NCI-H1105 treated with DMSO at 0.1 percent for 48 hours (cell line): ENCODE measurements at regions not wholly inside any gene's neighbourhood (a gene's known extent, or its start where the extent isn't known, plus 50 kb on each side); places are given as distances from the start of the nearest gene placed in this dataset.
A peak's percentile ranks its signal among the peaks of the same experiment; 100 is the strongest.

ENCODE experiments used
- DNase-seq: peaks from one replicate; lab custom pipeline; 2025; lab: John Stamatoyannopoulos, UW

- no peak for DNase-seq
Observed at GRCh38 chr3:82088749-82089148, 327.3 kb upstream of the GBE1 start.

GRCh38 chr3:82087958-82088357 is 326.5 kb upstream of the GBE1 start:
- DNase-seq: no peak

DNA sequence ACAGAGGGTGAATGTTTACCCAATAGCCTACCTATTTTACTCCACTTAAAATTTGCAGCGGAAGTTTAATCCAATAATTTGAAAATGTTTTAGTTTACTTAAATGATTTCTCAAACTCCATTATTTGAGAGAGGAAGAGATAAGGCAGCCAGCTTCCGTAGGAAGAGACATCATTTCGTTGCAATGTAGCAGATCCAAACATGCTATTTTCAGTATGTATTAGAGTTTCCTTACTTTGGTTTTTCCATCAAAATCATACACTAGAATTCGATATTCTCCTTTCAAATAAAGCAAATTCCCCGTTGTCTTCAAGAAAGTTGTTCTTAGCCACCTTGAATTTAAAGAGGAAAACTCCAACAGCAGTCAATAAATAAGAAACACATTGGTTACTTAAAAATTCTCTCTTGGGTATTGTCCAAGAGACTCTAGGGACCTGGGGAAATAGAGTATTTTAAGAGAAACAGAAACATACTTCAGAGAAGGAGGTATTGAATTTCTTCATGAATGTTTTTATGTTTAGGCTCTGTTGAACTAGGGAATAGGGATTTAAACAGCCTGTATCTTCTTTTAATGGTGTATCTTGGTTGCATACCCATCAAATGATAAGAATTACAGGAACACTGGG is 324.5 kb upstream of the GBE1 start:
- DNase-seq: no peak

DNA sequence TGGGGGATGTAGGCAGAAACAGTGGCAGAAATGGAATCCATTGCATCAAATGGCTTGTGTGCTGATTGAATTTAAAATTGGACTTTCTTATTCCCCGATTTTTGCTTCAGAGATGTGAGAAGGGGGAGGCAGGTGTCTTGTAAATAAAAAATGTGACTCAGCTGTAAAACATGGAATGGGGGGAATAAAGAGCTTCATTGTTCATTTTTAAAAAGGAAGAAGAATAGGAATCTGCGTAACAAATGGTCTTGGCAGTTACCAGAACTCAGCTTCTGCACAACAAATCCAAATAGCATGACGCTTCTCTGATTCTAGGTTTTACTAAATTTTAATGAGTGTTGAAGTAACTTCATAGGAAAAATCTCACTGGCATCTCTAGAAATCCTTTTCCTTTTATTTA is 323.9 kb upstream of the GBE1 start:
- no peak for DNase-seq

DNA sequence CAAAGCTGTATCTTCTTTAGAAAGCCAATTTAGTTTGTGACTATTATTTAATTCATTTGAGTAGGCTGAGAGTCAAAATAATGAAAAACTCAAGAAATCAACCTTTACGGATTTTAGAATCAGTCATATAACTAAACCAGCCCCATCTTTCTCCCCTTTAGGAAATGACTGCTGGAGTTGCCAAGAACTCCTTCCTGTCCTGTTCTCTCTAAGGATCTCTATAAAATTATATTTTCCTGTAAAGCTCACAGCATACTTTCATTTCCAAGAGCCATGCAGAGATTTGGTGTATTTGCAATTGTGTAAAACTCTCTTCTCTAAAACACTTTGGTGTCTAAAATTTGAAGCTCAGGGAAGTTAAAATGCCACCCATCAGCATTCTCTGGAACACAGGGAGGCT is 323.4 kb upstream of the GBE1 start:
- no peak for DNase-seq

DNA sequence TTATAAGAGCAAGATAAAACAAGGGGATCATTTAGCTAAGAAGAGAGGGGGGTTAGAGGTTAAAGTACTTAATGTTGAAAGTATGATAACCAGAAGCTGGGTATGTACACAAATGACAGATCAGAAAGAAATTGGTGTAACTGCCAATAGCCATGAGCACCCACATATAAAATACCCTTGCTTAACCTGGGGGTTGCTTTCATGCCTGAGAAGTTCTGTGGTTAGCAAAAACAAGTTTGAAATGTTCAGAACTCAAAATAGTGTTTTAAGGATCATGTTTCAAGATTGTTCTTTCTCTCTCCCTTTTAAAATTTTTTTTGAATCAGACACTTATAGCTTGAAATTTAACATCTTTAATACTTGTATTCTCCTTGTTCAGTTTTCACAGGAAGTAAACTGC is 321.4 kb upstream of the GBE1 start:
- DNase-seq: no peak

GRCh38 chr3:82081351-82081750 is 319.9 kb upstream of the GBE1 start:
- DNase-seq: peak; percentile 5

DNA sequence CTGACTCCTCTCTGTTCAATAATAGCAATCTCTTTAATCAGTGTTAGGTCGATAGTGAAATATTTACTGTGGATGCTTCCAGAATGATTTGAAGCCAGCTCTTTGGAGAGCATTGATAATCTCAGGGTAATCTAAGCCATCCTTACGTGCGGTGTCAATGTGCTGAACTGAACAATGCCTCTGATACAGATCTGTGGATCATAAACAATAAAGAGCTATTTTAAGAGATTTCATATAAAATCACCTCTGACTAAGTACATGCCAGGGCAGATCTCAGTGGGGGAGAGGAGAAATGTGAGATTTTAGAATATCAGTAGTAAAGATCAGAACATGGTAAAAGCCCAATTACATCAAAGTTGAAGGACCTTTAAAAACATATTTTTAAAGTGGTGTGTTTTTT is 319.3 kb upstream of the GBE1 start:
- no peak for DNase-seq

- DNase-seq: no peak
Observed at GRCh38 chr3:82080261-82080660, 318.8 kb upstream of the GBE1 start.

GRCh38 chr3:82079335-82079890 is 318.0 kb upstream of the GBE1 start:
- no peak for DNase-seq

DNA sequence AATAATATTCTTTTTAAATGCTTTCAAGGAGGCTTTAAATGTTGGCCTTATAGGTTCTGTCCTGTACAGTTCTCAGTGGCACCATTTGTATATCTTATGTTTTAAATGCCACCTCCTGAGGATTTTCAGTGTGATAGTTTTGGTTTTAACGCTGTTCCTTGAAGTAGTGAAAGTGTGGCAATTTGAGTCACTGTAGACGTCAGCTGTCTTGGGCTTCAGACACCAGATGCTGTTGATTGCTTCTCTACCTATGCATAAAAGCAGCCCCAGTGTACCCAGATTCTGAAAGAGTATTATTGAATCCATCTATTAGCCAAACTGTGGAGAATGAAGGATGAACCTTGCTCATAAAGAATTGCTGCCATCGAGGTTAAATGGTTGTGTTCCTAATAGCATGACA is 316.8 kb upstream of the GBE1 start:
- no peak for DNase-seq

- DNase-seq: no peak
Observed at GRCh38 chr3:82067420-82067819, 306.0 kb upstream of the GBE1 start.

DNA sequence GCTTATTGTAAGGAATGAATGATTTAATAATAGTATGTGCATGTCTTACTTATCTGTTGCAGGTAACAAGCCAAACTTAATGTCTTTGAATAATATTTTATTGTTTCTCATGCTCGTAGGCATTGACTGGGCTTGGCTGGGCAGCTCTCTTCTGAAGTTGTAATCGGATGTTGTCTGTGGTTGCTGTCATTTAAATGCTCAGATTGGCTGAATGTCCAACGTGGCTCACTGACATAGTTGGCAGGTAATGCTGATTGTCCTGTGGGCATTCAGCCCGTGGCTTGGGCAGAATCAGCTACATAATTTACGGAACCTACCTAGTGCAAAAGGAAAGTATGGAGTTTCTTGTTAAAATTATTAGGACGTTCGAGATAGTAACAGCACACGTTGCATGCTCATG is 297.4 kb upstream of the GBE1 start:
- DNase-seq: no peak

DNA sequence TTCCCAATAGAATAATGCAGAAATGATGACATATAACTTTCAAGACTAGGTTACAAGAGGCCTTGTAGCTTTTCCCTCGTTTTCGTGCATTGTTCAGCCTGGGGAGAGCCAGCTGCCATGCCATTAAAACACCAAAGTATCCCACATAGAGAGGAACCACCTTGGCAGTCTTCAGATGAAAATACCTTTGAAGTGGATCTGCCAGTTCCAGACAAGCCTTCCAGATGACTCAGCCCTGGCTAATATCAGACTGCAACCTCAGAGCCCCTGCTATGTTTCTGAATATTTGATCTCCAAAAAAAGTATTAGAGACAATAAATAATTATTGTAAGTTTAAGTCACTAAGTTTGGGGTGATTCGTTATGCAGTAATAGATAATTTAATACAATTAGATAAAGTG is 294.3 kb upstream of the GBE1 start:
- peak; percentile 5 for DNase-seq

DNA sequence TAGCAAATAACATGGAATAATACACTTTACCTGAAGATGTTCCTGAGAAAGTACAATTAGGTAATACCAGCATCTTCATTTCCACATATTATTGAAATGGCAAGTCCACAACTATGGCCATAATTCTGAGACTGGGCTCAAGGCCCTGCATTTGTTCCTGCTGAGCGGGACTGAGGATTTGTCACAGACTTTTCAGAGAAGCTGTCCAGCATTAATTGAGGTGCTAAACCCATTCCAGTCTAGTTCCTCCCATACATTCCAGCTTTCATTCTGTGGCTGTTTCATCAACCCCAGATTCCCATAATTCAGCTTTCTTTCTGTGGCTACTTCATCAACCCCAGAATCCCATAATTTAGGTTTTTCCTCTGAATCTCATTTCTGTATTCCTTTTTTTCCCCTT is 293.4 kb upstream of the GBE1 start:
- no peak for DNase-seq

DNA sequence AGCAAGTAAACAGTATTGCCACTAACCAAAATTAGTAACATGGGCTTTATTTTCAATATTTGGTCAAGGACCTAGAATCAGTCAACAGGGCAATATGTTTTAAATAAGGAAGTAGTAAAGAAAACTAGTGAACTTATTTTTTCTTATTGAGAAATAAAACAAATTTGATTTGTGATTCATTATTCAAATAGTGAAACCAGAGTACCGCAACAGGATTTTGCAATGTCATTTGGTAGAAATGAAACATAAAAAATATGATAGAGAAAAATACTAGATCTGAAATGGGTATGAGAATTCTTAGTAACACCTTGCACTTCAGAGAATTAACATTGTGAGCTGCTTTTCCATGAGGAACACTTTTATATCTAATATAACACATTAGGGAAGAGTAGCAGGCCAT is 291.8 kb upstream of the GBE1 start:
- DNase-seq: no peak

GRCh38 chr3:82050382-82050781 is 288.9 kb upstream of the GBE1 start:
- no peak for DNase-seq

GRCh38 chr3:82048711-82049110 is 287.3 kb upstream of the GBE1 start:
- no peak for DNase-seq

GRCh38 chr3:82044930-82045705 is 283.7 kb upstream of the GBE1 start:
- DNase-seq: peak; percentile 99

DNA sequence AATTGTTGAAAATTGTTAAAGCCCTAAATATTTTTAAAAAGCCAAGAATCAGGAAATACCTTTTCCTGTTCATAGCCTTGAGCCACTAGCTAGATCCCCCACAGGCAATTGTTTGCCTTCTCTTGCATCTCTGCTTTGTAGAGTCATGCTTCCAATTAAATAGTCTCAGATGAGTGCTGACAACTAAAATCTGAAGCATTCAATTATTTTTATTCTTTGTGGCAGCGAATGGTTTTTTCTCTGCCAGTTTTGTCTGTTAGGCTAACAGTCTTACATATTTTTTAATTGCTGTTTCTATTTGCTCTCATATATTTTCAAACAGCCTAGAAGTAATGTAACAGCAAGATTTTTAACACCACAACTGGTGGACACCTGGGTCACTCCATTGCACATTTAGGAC is 277.1 kb upstream of the GBE1 start:
- DNase-seq: peak; percentile 47

GRCh38 chr3:82033186-82033585 is 271.7 kb upstream of the GBE1 start:
- DNase-seq: no peak

DNA sequence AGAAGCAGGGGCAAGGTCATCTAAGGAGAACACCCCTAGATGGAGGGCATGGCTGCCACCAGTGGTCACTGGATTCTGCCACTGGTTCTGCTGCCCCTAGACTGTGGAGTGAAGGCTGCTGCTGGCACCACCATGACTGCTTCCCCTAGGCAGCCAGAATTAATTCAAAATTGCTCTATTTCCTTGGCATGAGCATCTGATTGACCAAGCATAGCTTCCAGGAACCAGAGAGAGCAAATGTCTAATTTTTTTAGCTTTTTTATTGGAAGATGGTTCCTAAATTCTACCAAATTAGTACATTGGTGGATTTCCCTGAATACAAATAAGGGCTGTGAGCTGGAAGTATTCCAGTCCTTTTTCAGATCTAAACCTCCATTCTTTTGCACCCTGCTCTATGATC is 270.2 kb upstream of the GBE1 start:
- no peak for DNase-seq

DNA sequence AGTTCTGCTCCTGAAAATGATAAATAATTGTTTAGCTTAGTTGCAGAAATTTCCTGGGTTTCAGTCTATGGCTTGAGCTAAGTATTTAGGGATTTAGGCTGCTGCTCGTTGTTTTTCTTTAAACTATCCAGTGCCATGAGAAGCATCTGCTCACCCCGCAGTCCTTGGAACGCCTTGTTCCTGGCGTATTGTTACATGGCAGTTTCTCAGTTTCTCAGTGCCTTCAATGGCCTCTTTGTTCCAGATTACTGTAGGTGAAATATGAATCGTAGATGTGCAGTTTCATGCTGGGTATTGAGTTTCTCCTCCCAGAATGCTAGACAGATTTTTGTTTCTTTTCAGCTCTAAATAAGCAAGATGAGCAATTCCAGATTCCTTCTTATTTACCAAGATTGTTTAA is 269.5 kb upstream of the GBE1 start:
- no peak for DNase-seq

DNA sequence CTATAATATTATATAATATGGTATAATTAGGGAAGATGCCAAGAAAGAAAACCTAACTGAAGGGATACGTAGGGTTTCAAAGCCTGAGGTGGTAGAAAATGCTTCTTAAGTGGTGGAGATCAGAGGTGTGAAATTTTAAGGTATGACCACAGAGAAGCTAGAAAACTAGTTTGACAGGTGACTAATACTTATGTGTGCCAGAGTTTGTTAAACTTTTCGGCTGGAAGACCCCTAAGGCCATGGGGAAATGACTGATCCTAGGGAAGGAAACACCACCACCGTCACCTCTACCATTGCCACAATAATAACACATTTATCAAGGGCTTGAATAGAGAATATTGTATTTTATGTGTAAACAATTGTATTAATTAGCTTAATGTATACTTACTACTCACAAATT is 261.4 kb upstream of the GBE1 start:
- no peak for DNase-seq
